ENCODE measurements at regions not wholly inside any gene's neighbourhood (a gene's known extent, or its start where the extent isn't known, plus 50 kb on each side); places are given as distances from the start of the nearest gene placed in this dataset.

DNA sequence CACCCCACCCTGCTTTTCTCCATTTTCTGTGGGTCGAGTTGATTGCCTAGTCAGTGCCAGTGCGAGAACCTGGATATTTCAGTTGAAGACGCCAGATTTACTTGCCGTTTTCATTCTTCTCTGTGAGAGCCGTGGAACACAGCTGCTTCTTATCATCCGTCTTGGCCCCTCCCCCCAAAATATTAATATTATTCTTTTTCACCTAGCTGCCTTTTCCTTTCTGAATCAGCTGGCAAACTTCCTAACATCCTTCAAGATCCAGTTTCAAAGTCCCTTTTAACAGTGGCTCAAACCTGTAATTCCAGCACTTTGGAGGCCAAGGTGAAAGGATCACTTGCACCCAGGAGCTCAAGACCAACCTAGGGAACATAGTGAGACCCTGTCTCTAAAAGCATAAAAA lies 117.1 kb upstream of the RASA1 start:
- TF ChIP-seq, protein P1, sequence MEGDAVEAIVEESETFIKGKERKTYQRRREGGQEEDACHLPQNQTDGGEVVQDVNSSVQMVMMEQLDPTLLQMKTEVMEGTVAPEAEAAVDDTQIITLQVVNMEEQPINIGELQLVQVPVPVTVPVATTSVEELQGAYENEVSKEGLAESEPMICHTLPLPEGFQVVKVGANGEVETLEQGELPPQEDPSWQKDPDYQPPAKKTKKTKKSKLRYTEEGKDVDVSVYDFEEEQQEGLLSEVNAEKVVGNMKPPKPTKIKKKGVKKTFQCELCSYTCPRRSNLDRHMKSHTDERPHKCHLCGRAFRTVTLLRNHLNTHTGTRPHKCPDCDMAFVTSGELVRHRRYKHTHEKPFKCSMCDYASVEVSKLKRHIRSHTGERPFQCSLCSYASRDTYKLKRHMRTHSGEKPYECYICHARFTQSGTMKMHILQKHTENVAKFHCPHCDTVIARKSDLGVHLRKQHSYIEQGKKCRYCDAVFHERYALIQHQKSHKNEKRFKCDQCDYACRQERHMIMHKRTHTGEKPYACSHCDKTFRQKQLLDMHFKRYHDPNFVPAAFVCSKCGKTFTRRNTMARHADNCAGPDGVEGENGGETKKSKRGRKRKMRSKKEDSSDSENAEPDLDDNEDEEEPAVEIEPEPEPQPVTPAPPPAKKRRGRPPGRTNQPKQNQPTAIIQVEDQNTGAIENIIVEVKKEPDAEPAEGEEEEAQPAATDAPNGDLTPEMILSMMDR (IDR thresholded peaks at IDR 0.05): no peak
- TF ChIP-seq POLR2AphosphoS5 (IDR thresholded peaks at IDR 0.05) (no peak), POLR2A (IDR thresholded peaks at IDR 0.05) (no peak)

Data from breast epithelium (tissue), 3 donors.